WTC11 (cell line): ENCODE measurements at regions not wholly inside any gene's neighbourhood (a gene's known extent, or its start where the extent isn't known, plus 50 kb on each side); places are given as distances from the start of the nearest gene placed in this dataset.

Experiments used
- ATF1 ChIP-seq: sonication (generic); formaldehyde crosslinking; IDR thresholded peaks from 2 replicates; pipeline ENCODE4 v1.8.1; 2023; ENCODE audit warnings: mild to moderate bottlenecking, moderate library complexity, missing genetic modification reagents
- ATF3 ChIP-seq: sonication (generic); formaldehyde crosslinking; conservative IDR thresholded peaks from 2 replicates; pipeline ENCODE4 v1.8.1; 2022; ENCODE audit warnings: mild to moderate bottlenecking, missing genetic modification reagents
- E2F4 ChIP-seq: sonication (generic); formaldehyde crosslinking; IDR thresholded peaks from 2 replicates; pipeline ENCODE4 v1.8.1; 2022; ENCODE audit warnings: low read depth, mild to moderate bottlenecking, moderate library complexity, missing genetic modification reagents, borderline replicate concordance
- MXD4 ChIP-seq: fragments of 250-450 bp; sonication (Bioruptor Pico); IDR thresholded peaks from 2 replicates; pipeline ENCODE4 v1.8.0; 2021; ENCODE audit warnings: mild to moderate bottlenecking, moderate library complexity, borderline replicate concordance
- SP1 ChIP-seq: sonication (generic); formaldehyde crosslinking; conservative IDR thresholded peaks from 2 replicates; pipeline ENCODE4 v1.8.1; 2022; ENCODE audit warnings: missing genetic modification reagents
- TEAD1 ChIP-seq: sonication (generic); formaldehyde crosslinking; IDR thresholded peaks from 2 replicates; pipeline ENCODE4 v1.8.0; 2022; ENCODE audit warnings: mild to moderate bottlenecking, missing genetic modification reagents
- ZNF138 ChIP-seq: sonication (generic); formaldehyde crosslinking; conservative IDR thresholded peaks from 2 replicates; pipeline ENCODE4 v1.8.1; 2022; ENCODE audit warnings: mild to moderate bottlenecking, moderate library complexity, missing genetic modification reagents
- ZNF416 ChIP-seq: fragments of 250-450 bp; sonication (Bioruptor Pico); IDR thresholded peaks from 2 replicates; pipeline ENCODE4 v1.9.0; 2021; ENCODE audit warnings: mild to moderate bottlenecking, inconsistent platforms
- TF ChIP-seq, protein P1 (sequence below): sonication (generic); formaldehyde crosslinking; IDR thresholded peaks from 2 replicates; pipeline ENCODE4 v1.8.1; 2022; ENCODE audit warnings: mild to moderate bottlenecking, missing genetic modification reagents, moderate library complexity, borderline replicate concordance
- TF ChIP-seq, protein P2 (sequence below): fragments of 200-600 bp; IDR thresholded peaks from 2 replicates; pipeline ENCODE4 v1.8.0; 2022; ENCODE audit warnings: antibody characterized with exemption
- TF ChIP-seq, protein P3 (sequence below): sonication (generic); formaldehyde crosslinking; IDR thresholded peaks from 2 replicates; pipeline ENCODE4 v1.8.0; 2022; ENCODE audit warnings: mild to moderate bottlenecking, missing genetic modification reagents

DNA sequence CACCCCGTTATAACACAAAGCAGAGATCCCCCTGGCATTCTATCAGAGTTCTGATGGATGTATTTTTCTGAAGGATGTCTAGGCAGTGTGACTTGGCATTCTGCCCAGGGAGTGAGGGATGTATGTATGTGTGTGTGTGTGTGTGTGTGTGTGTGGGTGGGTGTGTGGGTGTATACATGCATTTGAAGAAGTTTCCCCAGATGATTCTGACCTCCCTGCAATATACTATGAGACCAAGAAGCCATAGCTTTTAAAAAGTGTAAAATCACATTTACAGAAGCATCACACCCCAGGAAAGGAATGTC is 59.7 kb upstream of the NAP1L1 start:
- TF ChIP-seq, protein P1, sequence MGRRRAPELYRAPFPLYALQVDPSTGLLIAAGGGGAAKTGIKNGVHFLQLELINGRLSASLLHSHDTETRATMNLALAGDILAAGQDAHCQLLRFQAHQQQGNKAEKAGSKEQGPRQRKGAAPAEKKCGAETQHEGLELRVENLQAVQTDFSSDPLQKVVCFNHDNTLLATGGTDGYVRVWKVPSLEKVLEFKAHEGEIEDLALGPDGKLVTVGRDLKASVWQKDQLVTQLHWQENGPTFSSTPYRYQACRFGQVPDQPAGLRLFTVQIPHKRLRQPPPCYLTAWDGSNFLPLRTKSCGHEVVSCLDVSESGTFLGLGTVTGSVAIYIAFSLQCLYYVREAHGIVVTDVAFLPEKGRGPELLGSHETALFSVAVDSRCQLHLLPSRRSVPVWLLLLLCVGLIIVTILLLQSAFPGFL (CRISPR knock-in tag): no peak
- TF ChIP-seq ZNF416 (CRISPR knock-in tag) (no peak), SP1 (no peak), E2F4 (no peak), ATF1 (CRISPR knock-in tag) (no peak), TEAD1 (CRISPR knock-in tag) (no peak), MXD4 (CRISPR knock-in tag) (no peak), ZNF138 (CRISPR knock-in tag) (no peak), ATF3 (CRISPR knock-in tag) (no peak)
- TF ChIP-seq, protein P2, sequence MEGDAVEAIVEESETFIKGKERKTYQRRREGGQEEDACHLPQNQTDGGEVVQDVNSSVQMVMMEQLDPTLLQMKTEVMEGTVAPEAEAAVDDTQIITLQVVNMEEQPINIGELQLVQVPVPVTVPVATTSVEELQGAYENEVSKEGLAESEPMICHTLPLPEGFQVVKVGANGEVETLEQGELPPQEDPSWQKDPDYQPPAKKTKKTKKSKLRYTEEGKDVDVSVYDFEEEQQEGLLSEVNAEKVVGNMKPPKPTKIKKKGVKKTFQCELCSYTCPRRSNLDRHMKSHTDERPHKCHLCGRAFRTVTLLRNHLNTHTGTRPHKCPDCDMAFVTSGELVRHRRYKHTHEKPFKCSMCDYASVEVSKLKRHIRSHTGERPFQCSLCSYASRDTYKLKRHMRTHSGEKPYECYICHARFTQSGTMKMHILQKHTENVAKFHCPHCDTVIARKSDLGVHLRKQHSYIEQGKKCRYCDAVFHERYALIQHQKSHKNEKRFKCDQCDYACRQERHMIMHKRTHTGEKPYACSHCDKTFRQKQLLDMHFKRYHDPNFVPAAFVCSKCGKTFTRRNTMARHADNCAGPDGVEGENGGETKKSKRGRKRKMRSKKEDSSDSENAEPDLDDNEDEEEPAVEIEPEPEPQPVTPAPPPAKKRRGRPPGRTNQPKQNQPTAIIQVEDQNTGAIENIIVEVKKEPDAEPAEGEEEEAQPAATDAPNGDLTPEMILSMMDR: no peak
- TF ChIP-seq, protein P3, sequence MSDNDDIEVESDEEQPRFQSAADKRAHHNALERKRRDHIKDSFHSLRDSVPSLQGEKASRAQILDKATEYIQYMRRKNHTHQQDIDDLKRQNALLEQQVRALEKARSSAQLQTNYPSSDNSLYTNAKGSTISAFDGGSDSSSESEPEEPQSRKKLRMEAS (CRISPR knock-in tag): no peak
